Adrenal gland (tissue), 5 donors: ENCODE measurements at regions not wholly inside any gene's neighbourhood (a gene's known extent, or its start where the extent isn't known, plus 50 kb on each side); places are given as distances from the start of the nearest gene placed in this dataset.

ENCODE experiments used
- POLR2A ChIP-seq, 2 donors: fragments of 450-650 bp; IDR thresholded peaks; one replicate each; pipeline ENCODE4 v1.6.1; 2017; ENCODE audit warnings: antibody characterized with exemption in 2 of 2, mild to moderate bottlenecking in 2 of 2, moderate library complexity in 1 of 2
- TF ChIP-seq, protein P1 (sequence below), 6 experiments: fragments of 450-650 bp in 4 of 6; fragments of 200-600 bp in 2 of 6; sonication (generic) in 1 of 6; IDR thresholded peaks; 1 replicate in 5 of 6; 2 replicates in 1 of 6; pipeline versions ENCODE4 v1.5.1 to v1.8.0; 2016 to 2021; ENCODE audit warnings: antibody characterized with exemption in 6 of 6, mild to moderate bottlenecking in 2 of 6, moderate library complexity in 1 of 6
- donor health status: DM: no; HTN: no; CAD: no.

DNA sequence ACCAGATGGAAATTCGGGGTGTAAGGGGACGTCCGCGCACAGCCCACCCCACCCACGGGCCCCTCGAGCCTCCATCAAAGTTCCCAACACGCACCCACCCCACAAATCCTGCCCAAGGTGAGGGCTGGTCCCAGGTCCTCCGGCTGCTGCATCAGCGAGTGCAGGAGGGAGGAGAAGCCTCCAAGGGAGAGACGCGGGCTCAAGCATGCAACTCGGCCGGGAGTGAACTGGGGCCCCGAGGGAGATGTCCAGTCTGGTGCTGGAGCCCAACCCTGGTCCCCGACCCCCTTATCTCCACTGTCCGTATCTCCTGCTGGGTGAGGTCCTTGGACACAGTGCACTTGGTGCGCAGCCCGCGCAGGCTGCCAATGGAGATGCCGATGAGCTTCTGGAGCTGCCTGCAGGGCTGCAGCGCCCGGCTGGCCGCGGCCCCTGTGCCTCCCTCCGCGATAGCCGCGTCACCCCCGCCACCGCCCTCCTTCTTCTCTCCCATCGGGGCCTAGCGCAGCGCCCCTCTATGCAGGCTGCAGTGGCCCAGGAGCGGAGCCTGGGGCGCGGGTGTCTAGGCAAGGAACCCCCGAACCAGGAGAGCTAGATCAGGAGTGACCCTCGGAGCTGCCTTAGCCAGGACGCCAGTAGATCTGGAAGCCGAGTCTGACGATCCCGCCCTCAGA, 489.2 kb downstream of the ZNF33B start:
- TF ChIP-seq POLR2A (IDR thresholded peaks at IDR 0.05), result no peak
- TF ChIP-seq, protein P1, sequence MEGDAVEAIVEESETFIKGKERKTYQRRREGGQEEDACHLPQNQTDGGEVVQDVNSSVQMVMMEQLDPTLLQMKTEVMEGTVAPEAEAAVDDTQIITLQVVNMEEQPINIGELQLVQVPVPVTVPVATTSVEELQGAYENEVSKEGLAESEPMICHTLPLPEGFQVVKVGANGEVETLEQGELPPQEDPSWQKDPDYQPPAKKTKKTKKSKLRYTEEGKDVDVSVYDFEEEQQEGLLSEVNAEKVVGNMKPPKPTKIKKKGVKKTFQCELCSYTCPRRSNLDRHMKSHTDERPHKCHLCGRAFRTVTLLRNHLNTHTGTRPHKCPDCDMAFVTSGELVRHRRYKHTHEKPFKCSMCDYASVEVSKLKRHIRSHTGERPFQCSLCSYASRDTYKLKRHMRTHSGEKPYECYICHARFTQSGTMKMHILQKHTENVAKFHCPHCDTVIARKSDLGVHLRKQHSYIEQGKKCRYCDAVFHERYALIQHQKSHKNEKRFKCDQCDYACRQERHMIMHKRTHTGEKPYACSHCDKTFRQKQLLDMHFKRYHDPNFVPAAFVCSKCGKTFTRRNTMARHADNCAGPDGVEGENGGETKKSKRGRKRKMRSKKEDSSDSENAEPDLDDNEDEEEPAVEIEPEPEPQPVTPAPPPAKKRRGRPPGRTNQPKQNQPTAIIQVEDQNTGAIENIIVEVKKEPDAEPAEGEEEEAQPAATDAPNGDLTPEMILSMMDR (IDR thresholded peaks at IDR 0.05), result no peak
